GM12892 (cell line): ENCODE measurements at regions not wholly inside any gene's neighbourhood (a gene's known extent, or its start where the extent isn't known, plus 50 kb on each side); places are given as distances from the start of the nearest gene placed in this dataset.

Experiments
- POLR2A ChIP-seq: IDR thresholded peaks from 2 replicates; pipeline ENCODE4 v1.6.1; 2011; ENCODE audit warnings: low read depth, low read length, control low read depth
- POLR2AphosphoS5 ChIP-seq: IDR thresholded peaks from 2 replicates; pipeline ENCODE4 v1.6.1; 2011; ENCODE audit warnings: low read depth, low read length, control low read depth
- TAF1 ChIP-seq: IDR thresholded peaks from 2 replicates; pipeline ENCODE4 v1.6.1; 2011; ENCODE audit warnings: low read depth, mild to moderate bottlenecking, control low read depth, low read length, borderline replicate concordance

GRCh38 chr10:123356799-123357198 is 202.6 kb downstream of the BUB3 start:
- TF ChIP-seq POLR2A (no peak), POLR2AphosphoS5 (no peak), TAF1 (no peak)
